IgD-negative memory B cell (primary cell): ENCODE measurements at regions not wholly inside any gene's neighbourhood (a gene's known extent, or its start where the extent isn't known, plus 50 kb on each side); places are given as distances from the start of the nearest gene placed in this dataset.
A peak's percentile ranks its signal among the peaks of the same experiment; 100 is the strongest.

ENCODE experiments used
- H3K27ac Mint-ChIP-seq, 3 donors: one replicate each; pipeline ENCODE4 v1.8.0; 2020 to 2022; ENCODE audit warnings: mild to moderate bottlenecking in 3 of 3, mixed read lengths in 3 of 3, moderate library complexity in 1 of 3
- H3K27me3 Mint-ChIP-seq: one replicate; pipeline ENCODE4 v1.8.0; 2021; ENCODE audit warnings: mixed read lengths
- H3K36me3 Mint-ChIP-seq: one replicate; pipeline ENCODE4 v1.8.0; 2020; ENCODE audit warnings: mild to moderate bottlenecking, mixed read lengths
- H3K4me1 Mint-ChIP-seq, 3 donors: one replicate each; pipeline ENCODE4 v1.8.0; 2020 to 2022; ENCODE audit warnings: mixed read lengths in 3 of 3, mild to moderate bottlenecking in 1 of 3
- H3K4me3 Mint-ChIP-seq, 4 donors: one replicate each; pipeline ENCODE4 v1.8.0; 2020 to 2022; ENCODE audit warnings: mild to moderate bottlenecking in 4 of 4, mixed read lengths in 4 of 4, moderate library complexity in 3 of 4
- H3K9me3 Mint-ChIP-seq, 3 donors: one replicate each; pipeline ENCODE4 v1.8.0; 2020 to 2021; ENCODE audit warnings: mixed read lengths in 3 of 3, mild to moderate bottlenecking in 1 of 3

GRCh38 chr4:143082701-143083100 lies 102.0 kb upstream of the USP38 start:
- Mint-ChIP-seq H3K27me3 (no peaks in the 10 kb centered on the region), H3K4me1 (peaks cover 0 to 2% (median 0%) of the 10 kb centered on the region in 3 donors)

GRCh38 chr4:143083756-143084472 lies 100.8 kb upstream of the USP38 start:
- H3K4me3 Mint-ChIP-seq = no peak overlapping the region
- no peaks in the 10 kb centered on the region for H3K9me3 Mint-ChIP-seq

More at GRCh38 chr4:143082701-143083100, 102.0 kb upstream of the USP38 start:
- Mint-ChIP-seq H3K4me3 (no peak overlapping the region), H3K27ac (no peak overlapping the region), H3K9me3 (no peaks in the 10 kb centered on the region), H3K36me3 (no peaks in the 10 kb centered on the region)

DNA sequence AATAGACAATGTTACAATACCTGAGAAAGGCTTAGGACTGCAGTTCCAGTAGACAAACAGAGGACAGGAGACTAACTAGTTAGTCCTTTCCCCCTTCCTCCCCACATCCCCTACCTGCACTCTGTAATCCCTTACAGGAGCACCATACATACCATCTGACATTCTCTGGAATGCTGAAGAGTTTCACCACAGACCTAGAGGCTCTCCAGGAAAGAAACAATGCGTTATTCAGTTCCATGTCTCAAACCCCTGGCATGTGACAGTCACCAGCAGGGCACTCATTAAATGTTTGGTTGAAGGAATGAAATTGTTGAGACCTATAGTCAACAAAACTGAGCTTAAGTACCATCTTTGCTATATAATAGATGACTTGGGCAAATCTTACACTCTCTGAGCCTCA lies 100.2 kb upstream of the USP38 start:
- H3K4me1 Mint-ChIP-seq = peaks cover 0 to 2% (median 0%) of the 10 kb centered on the region in 3 donors
- no peak overlapping the region for H3K4me3 Mint-ChIP-seq
- no peaks in the 10 kb centered on the region for H3K36me3 Mint-ChIP-seq
- H3K9me3 Mint-ChIP-seq = no peaks in the 10 kb centered on the region
- H3K27ac Mint-ChIP-seq = no peak overlapping the region
- H3K27me3 Mint-ChIP-seq = no peaks in the 10 kb centered on the region

More at GRCh38 chr4:143083756-143084472, 100.8 kb upstream of the USP38 start:
- H3K27me3 Mint-ChIP-seq = no peaks in the 10 kb centered on the region
- H3K27ac Mint-ChIP-seq = no peak overlapping the region
- H3K36me3 Mint-ChIP-seq = no peaks in the 10 kb centered on the region
- H3K4me1 Mint-ChIP-seq = peaks cover 0 to 2% (median 0%) of the 10 kb centered on the region in 3 donors

- no peaks in the 10 kb centered on the region for H3K27me3 Mint-ChIP-seq
- peaks cover 0 to 2% (median 0%) of the 10 kb centered on the region in 3 donors for H3K4me1 Mint-ChIP-seq
- no peak overlapping the region for H3K27ac Mint-ChIP-seq
- no peaks in the 10 kb centered on the region for H3K36me3 Mint-ChIP-seq
- H3K4me3 Mint-ChIP-seq = no peak overlapping the region
- no peaks in the 10 kb centered on the region for H3K9me3 Mint-ChIP-seq
Measured at GRCh38 chr4:143085224-143085623, 99.5 kb upstream of the USP38 start.

- H3K4me1 Mint-ChIP-seq = peaks cover 0 to 2% (median 0%) of the 10 kb centered on the region in 3 donors
- H3K27me3 Mint-ChIP-seq = no peaks in the 10 kb centered on the region
- H3K27ac Mint-ChIP-seq = no peak overlapping the region
- H3K36me3 Mint-ChIP-seq = no peaks in the 10 kb centered on the region
- H3K4me3 Mint-ChIP-seq = no peak overlapping the region
- H3K9me3 Mint-ChIP-seq = peaks cover 0 to 3% (median 0%) of the 10 kb centered on the region in 3 donors
Measured at GRCh38 chr4:143085659-143086058, 99.1 kb upstream of the USP38 start.

- peaks cover 0 to 2% (median 0%) of the 10 kb centered on the region in 3 donors for H3K4me1 Mint-ChIP-seq
- no peak overlapping the region for H3K4me3 Mint-ChIP-seq
- no peaks in the 10 kb centered on the region for H3K27me3 Mint-ChIP-seq
- H3K27ac Mint-ChIP-seq = peak overlapping the region in 1 of 3 donors; percentile 0
- H3K9me3 Mint-ChIP-seq = peaks cover 0 to 6% (median 2%) of the 10 kb centered on the region in 3 donors
- H3K36me3 Mint-ChIP-seq = no peaks in the 10 kb centered on the region
Measured at GRCh38 chr4:143089291-143089690, 95.4 kb upstream of the USP38 start.

- peaks cover 0 to 2% (median 0%) of the 10 kb centered on the region in 3 donors for H3K4me1 Mint-ChIP-seq
- H3K36me3 Mint-ChIP-seq = no peaks in the 10 kb centered on the region
- no peak overlapping the region for H3K4me3 Mint-ChIP-seq
- no peak overlapping the region for H3K27ac Mint-ChIP-seq
- H3K9me3 Mint-ChIP-seq = peaks cover 0 to 8% (median 2%) of the 10 kb centered on the region in 3 donors
- no peaks in the 10 kb centered on the region for H3K27me3 Mint-ChIP-seq
Measured at GRCh38 chr4:143089847-143090246, 94.9 kb upstream of the USP38 start.

GRCh38 chr4:143091862-143092261 lies 92.9 kb upstream of the USP38 start:
- Mint-ChIP-seq H3K27me3 (no peaks in the 10 kb centered on the region), H3K4me1 (peaks cover 0 to 2% (median 0%) of the 10 kb centered on the region in 3 donors), H3K27ac (peak overlapping the region in 1 of 3 donors; percentile 58), H3K36me3 (no peaks in the 10 kb centered on the region), H3K4me3 (no peak overlapping the region), H3K9me3 (peaks cover 0 to 13% (median 2%) of the 10 kb centered on the region in 3 donors)

GRCh38 chr4:143095447-143095846 lies 89.3 kb upstream of the USP38 start:
- Mint-ChIP-seq H3K36me3 (peaks cover 2% of the 10 kb centered on the region), H3K27me3 (no peaks in the 10 kb centered on the region), H3K4me1 (peaks cover 0 to 2% (median 0%) of the 10 kb centered on the region in 3 donors), H3K9me3 (peaks cover 0 to 12% (median 2%) of the 10 kb centered on the region in 3 donors), H3K4me3 (no peak overlapping the region), H3K27ac (no peak overlapping the region)

DNA sequence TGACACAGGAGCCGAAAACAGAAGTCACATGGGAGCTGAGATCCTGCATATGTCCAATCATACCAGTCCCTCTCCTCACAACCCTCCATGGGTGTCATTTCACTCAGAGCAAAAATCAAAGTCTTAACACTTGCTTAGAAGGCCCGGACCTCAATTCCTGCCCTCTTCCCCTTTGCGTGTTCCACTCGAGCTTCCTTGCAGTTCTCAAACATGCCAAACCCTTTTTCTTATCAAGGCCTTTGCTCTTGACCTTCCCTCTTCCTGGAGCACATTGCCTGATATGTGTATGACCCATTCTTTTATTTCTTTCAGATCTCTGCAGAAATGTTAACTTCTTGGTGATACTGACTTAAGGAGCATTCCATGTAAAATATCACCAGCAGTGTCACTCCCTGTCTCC lies 87.0 kb upstream of the USP38 start:
- Mint-ChIP-seq H3K4me3 (no peak overlapping the region), H3K36me3 (peaks cover 2% of the 10 kb centered on the region), H3K27ac (no peak overlapping the region), H3K4me1 (no peaks in the 10 kb centered on the region), H3K9me3 (peaks cover 0 to 7% (median 2%) of the 10 kb centered on the region in 3 donors), H3K27me3 (no peaks in the 10 kb centered on the region)

DNA sequence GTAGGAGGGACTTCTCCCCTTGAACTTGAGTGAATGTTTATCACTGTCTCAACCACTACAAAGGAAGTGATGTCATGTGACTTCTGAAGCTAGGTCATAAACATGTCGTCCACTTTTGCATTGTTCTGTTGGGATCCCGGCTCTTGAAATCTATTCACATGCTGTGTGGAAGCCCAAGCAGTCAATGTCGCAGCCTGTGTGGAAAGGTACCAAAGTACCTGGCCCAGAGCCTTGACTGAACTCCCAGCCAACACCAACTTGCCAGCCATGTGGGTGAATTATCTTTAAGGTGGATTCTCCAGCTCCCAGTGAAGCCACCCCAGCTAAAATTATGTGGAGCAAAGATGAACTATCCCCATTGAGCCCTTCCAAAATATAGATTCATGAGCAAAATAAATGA lies 85.0 kb upstream of the USP38 start:
- H3K9me3 Mint-ChIP-seq = peaks cover 0 to 7% (median 0%) of the 10 kb centered on the region in 3 donors
- no peaks in the 10 kb centered on the region for H3K4me1 Mint-ChIP-seq
- no peak overlapping the region for H3K4me3 Mint-ChIP-seq
- H3K36me3 Mint-ChIP-seq = peaks cover 2% of the 10 kb centered on the region
- no peaks in the 10 kb centered on the region for H3K27me3 Mint-ChIP-seq
- H3K27ac Mint-ChIP-seq = no peak overlapping the region

GRCh38 chr4:143109376-143109775 lies 75.3 kb upstream of the USP38 start:
- H3K36me3 Mint-ChIP-seq = no peaks in the 10 kb centered on the region
- H3K9me3 Mint-ChIP-seq = peaks cover 0 to 9% (median 2%) of the 10 kb centered on the region in 3 donors
- H3K4me3 Mint-ChIP-seq = no peak overlapping the region
- no peak overlapping the region for H3K27ac Mint-ChIP-seq
- no peaks in the 10 kb centered on the region for H3K4me1 Mint-ChIP-seq
- no peaks in the 10 kb centered on the region for H3K27me3 Mint-ChIP-seq

GRCh38 chr4:143118663-143119062 lies 66.1 kb upstream of the USP38 start:
- no peak overlapping the region for H3K4me3 Mint-ChIP-seq

DNA sequence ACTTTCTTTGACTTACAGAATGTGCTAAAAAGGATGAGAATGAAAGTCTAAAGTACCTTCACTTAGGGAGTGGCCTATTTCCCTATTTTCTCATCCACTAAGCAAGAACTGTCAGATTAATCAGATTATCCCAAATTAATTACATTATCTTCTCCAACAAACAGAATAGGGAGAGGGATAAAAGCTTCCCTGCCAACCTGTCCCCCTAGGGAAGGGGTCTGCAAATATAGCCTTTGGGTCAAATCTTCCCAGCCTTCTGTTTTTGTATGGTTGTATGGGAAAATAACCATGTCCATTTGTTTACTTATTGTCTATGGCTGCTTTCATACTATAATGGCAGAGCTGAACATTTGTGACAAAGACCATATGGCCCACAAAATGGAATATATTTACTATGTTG lies 57.1 kb upstream of the USP38 start:
- Mint-ChIP-seq H3K27me3 (no peaks in the 10 kb centered on the region), H3K4me1 (no peaks in the 10 kb centered on the region), H3K4me3 (no peak overlapping the region), H3K36me3 (no peaks in the 10 kb centered on the region), H3K27ac (no peak overlapping the region), H3K9me3 (peaks cover 3 to 4% (median 3%) of the 10 kb centered on the region in 3 donors)

More at GRCh38 chr4:143118663-143119062, 66.1 kb upstream of the USP38 start:
- no peaks in the 10 kb centered on the region for H3K36me3 Mint-ChIP-seq
- no peaks in the 10 kb centered on the region for H3K4me1 Mint-ChIP-seq
- H3K9me3 Mint-ChIP-seq = peaks cover 0 to 3% (median 3%) of the 10 kb centered on the region in 3 donors
- H3K27ac Mint-ChIP-seq = no peak overlapping the region
- peaks cover 3% of the 10 kb centered on the region for H3K27me3 Mint-ChIP-seq

DNA sequence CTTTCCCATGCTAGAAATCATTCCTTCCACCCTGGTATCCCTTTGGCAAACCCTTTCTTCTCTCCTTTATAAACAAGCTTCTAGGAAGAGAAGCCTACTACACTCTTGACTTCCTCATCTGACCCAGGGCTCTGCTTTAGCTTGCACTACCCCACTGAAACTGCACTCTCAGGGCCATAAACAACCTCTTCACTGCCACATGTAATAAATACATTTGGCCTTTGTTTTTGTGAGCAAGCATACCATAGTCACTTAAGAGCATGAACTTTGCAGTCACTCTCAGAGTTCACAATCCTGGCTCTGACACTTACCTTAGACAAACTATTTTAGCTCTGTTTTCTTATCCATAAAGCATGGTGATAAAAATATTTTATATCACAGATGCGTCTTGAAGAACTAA lies 50.7 kb upstream of the USP38 start:
- H3K36me3 Mint-ChIP-seq = no peaks in the 10 kb centered on the region
- no peaks in the 10 kb centered on the region for H3K27me3 Mint-ChIP-seq
- H3K27ac Mint-ChIP-seq = no peak overlapping the region
- H3K4me3 Mint-ChIP-seq = no peak overlapping the region
- no peaks in the 10 kb centered on the region for H3K4me1 Mint-ChIP-seq
- H3K9me3 Mint-ChIP-seq = no peaks in the 10 kb centered on the region
